Adrenal gland (tissue), 5 donors: ENCODE measurements at regions not wholly inside any gene's neighbourhood (a gene's known extent, or its start where the extent isn't known, plus 50 kb on each side); places are given as distances from the start of the nearest gene placed in this dataset.

Experiments used
- POLR2A ChIP-seq, 2 donors: fragments of 450-650 bp; IDR thresholded peaks; one replicate each; pipeline ENCODE4 v1.6.1; 2017; ENCODE audit warnings: antibody characterized with exemption in 2 of 2, mild to moderate bottlenecking in 2 of 2, moderate library complexity in 1 of 2
- TF ChIP-seq, protein P1 (sequence below), 6 experiments: fragments of 450-650 bp in 4 of 6; fragments of 200-600 bp in 2 of 6; sonication (generic) in 1 of 6; IDR thresholded peaks; 1 replicate in 5 of 6; 2 replicates in 1 of 6; pipeline versions ENCODE4 v1.5.1 to v1.8.0; 2016 to 2021; ENCODE audit warnings: antibody characterized with exemption in 6 of 6, mild to moderate bottlenecking in 2 of 6, moderate library complexity in 1 of 6
- donor health status: DM: no; HTN: no; CAD: no.

DNA sequence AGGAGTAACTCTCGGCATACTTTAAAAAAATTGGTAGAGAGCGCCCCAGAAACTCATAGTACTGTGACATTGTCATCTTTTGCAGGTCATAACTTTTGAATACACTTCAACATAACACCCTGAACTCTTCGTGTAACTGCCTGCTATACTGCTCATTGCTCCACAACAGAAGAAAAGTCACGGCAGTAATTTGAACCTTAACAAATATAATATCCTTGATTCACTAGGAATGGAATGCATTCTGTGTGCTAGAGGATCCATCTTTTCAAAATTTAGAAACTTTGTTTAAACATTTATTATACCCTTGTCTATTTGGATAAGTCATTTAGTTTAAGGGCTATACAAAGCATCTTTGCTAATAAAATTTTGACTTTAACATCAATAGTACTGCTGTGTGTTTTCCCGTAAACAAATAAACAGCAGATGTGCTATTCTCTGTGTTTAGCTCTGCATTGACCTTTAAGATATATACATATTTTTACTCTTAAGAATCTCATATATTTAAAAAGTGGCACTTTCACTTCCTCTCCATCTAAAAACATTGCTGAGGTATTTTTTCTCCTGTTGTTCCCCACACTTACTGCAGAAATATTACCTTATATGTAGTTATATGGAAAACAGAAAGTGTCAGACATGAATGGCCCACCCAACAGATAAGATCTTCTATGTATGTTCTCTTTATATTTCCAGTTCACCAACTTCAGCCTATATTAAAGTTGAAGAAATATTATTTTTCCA, 217.6 kb upstream of the TMEM229A start:
- TF ChIP-seq, protein P1, sequence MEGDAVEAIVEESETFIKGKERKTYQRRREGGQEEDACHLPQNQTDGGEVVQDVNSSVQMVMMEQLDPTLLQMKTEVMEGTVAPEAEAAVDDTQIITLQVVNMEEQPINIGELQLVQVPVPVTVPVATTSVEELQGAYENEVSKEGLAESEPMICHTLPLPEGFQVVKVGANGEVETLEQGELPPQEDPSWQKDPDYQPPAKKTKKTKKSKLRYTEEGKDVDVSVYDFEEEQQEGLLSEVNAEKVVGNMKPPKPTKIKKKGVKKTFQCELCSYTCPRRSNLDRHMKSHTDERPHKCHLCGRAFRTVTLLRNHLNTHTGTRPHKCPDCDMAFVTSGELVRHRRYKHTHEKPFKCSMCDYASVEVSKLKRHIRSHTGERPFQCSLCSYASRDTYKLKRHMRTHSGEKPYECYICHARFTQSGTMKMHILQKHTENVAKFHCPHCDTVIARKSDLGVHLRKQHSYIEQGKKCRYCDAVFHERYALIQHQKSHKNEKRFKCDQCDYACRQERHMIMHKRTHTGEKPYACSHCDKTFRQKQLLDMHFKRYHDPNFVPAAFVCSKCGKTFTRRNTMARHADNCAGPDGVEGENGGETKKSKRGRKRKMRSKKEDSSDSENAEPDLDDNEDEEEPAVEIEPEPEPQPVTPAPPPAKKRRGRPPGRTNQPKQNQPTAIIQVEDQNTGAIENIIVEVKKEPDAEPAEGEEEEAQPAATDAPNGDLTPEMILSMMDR (IDR thresholded peaks at IDR 0.05) = no peak
- no peak for TF ChIP-seq POLR2A (IDR thresholded peaks at IDR 0.05)
